Esophagus muscularis mucosa (tissue), 4 donors: ENCODE measurements at regions not wholly inside any gene's neighbourhood (a gene's known extent, or its start where the extent isn't known, plus 50 kb on each side); places are given as distances from the start of the nearest gene placed in this dataset.

Experiments
- DNase-seq: peaks from one replicate; pipeline ENCODE4 v3.0.0-alpha.2; 2017; ENCODE audit errors: extremely low spot score
- H3K27ac ChIP-seq, 4 donors: fragments of 200-600 bp; sonication (generic); replicated peaks in 1 of 4; 1 replicate in 3 of 4; 2 replicates in 1 of 4; pipeline ENCODE4 v1.5.1; 2016 to 2019; ENCODE audit warnings: mild to moderate bottlenecking in 1 of 4
- H3K27me3 ChIP-seq, 4 donors: fragments of 200-600 bp; sonication (generic); one replicate each; pipeline versions ENCODE4 v1.5.1 to v1.6.0; 2016 to 2019
- H3K36me3 ChIP-seq, 4 donors: fragments of 200-600 bp; sonication (generic); one replicate each; pipeline ENCODE4 v1.5.1; 2016 to 2019
- H3K4me1 ChIP-seq, 4 donors: fragments of 200-600 bp; sonication (generic); one replicate each; pipeline ENCODE4 v1.5.1; 2016 to 2019
- H3K4me3 ChIP-seq, 4 donors: fragments of 200-600 bp; sonication (generic); 1 replicate in 2 of 4; 2 replicates in 2 of 4; pipeline ENCODE4 v1.5.1; 2016 to 2019; ENCODE audit warnings: mild to moderate bottlenecking in 4 of 4, moderate library complexity in 1 of 4
- H3K9me3 ChIP-seq, 4 donors: fragments of 200-600 bp; sonication (generic); 1 replicate in 3 of 4; 2 replicates in 1 of 4; pipeline ENCODE4 v1.5.1; 2016 to 2019
- CTCF ChIP-seq, 3 experiments: fragments of 200-600 bp in 2 of 3; fragments of 450-650 bp in 1 of 3; sonication (generic) in 2 of 3; IDR thresholded peaks; one replicate each; pipeline ENCODE4 v1.5.1; 2017 to 2019; ENCODE audit warnings: antibody characterized with exemption in 3 of 3, mild to moderate bottlenecking in 2 of 3, moderate library complexity in 1 of 3
- EP300 ChIP-seq: sonication (generic); formaldehyde crosslinking; IDR thresholded peaks from one replicate; pipeline ENCODE4 v1.6.1; 2017; ENCODE audit warnings: antibody characterized with exemption
- POLR2A ChIP-seq: fragments of 450-650 bp; IDR thresholded peaks from one replicate; pipeline ENCODE4 v1.6.1; 2017; ENCODE audit warnings: antibody characterized with exemption, moderate library complexity, mild to moderate bottlenecking, low read depth
- POLR2AphosphoS5 ChIP-seq, 2 donors: sonication (generic); formaldehyde crosslinking; IDR thresholded peaks; one replicate each; pipeline ENCODE4 v1.6.1; 2017; ENCODE audit warnings: antibody characterized with exemption in 2 of 2
- WGBS: methylation state at CpG from one replicate; pipeline ENCODE4 v1.1.5; 2018; 5-methylcytosine and 5-hydroxymethylcytosine counted together
- intact Hi-C: fragments of 100-400 bp; cut with DNase I; formaldehyde crosslinking; loops from one replicate; pipeline ENCODE4 v1.15.1; 2023

- DNase-seq = no peak
Measured at GRCh38 chr3:102165367-102165766, 269.4 kb upstream of the ZPLD1 start.

GRCh38 chr3:102169915-102170479 lies 264.8 kb upstream of the ZPLD1 start:
- H3K36me3 ChIP-seq = no peaks in the 10 kb centered on the region
- TF ChIP-seq POLR2AphosphoS5 (IDR thresholded peaks at IDR 0.05) (no peak), EP300 (no peak), CTCF (IDR thresholded peaks at IDR 0.05) (no peak), POLR2A (no peak)
- peak overlapping the region in 2 of 4 donors; percentile 39 to 46 for H3K27ac ChIP-seq
- 71% methylated on average over 1 of the region's 1 CpG for WGBS
- H3K9me3 ChIP-seq = no peaks in the 10 kb centered on the region
- intact Hi-C loops = no loop called here
- no peak for DNase-seq
- H3K4me3 ChIP-seq = no peak overlapping the region
- peaks cover 3 to 49% (median 17%) of the 10 kb centered on the region in 4 donors for H3K4me1 ChIP-seq
- no peaks in the 10 kb centered on the region for H3K27me3 ChIP-seq

More at GRCh38 chr3:102165367-102165766, 269.4 kb upstream of the ZPLD1 start:
- intact Hi-C loops = no loop called here
- TF ChIP-seq CTCF (IDR thresholded peaks at IDR 0.05) = no peak
- TF ChIP-seq POLR2AphosphoS5 (IDR thresholded peaks at IDR 0.05) = no peak
- no peak for TF ChIP-seq EP300
- TF ChIP-seq POLR2A = no peak
- WGBS = 86% methylated on average over 1 of the region's 1 CpG
- Histone ChIP-seq H3K4me1 (peaks cover 11 to 39% (median 21%) of the 10 kb centered on the region in 4 donors), H3K36me3 (no peaks in the 10 kb centered on the region), H3K4me3 (no peak overlapping the region), H3K9me3 (no peaks in the 10 kb centered on the region), H3K27ac (no peak overlapping the region), H3K27me3 (no peaks in the 10 kb centered on the region)

GRCh38 chr3:102170545-102170944 lies 264.3 kb upstream of the ZPLD1 start:
- Histone ChIP-seq H3K4me3 (no peak overlapping the region), H3K27ac (peak overlapping the region in 2 of 4 donors; percentile 39 to 46), H3K9me3 (no peaks in the 10 kb centered on the region), H3K36me3 (no peaks in the 10 kb centered on the region), H3K4me1 (peaks cover 3 to 55% (median 21%) of the 10 kb centered on the region in 4 donors), H3K27me3 (no peaks in the 10 kb centered on the region)
- TF ChIP-seq POLR2A (no peak), POLR2AphosphoS5 (IDR thresholded peaks at IDR 0.05) (no peak)
- intact Hi-C loops = no loop called here
- WGBS = 78% methylated on average over 2 of the region's 2 CpGs
- no peak for DNase-seq

- intact Hi-C loops = no loop called here
- Histone ChIP-seq H3K27ac (peak overlapping the region; percentile 15 to 51 (median 34)), H3K9me3 (no peaks in the 10 kb centered on the region), H3K27me3 (no peaks in the 10 kb centered on the region), H3K4me1 (peaks cover 10 to 57% (median 28%) of the 10 kb centered on the region in 4 donors), H3K36me3 (no peaks in the 10 kb centered on the region), H3K4me3 (no peak overlapping the region)
- 38% methylated on average over 3 of the region's 3 CpGs for WGBS
- TF ChIP-seq EP300 (no peak), POLR2A (no peak), CTCF (IDR thresholded peaks at IDR 0.05) (no peak), POLR2AphosphoS5 (IDR thresholded peaks at IDR 0.05) (no peak)
- no peak for DNase-seq
Measured at GRCh38 chr3:102174312-102174712, 260.5 kb upstream of the ZPLD1 start.

- H3K4me1 ChIP-seq = peaks cover 16 to 57% (median 33%) of the 10 kb centered on the region in 4 donors
- intact Hi-C loops = no loop called here
- 33% methylated on average over 1 of the region's 1 CpG for WGBS
Measured at GRCh38 chr3:102174832-102175374, 259.9 kb upstream of the ZPLD1 start.

More at GRCh38 chr3:102174832-102175374, 259.9 kb upstream of the ZPLD1 start:
- H3K27me3 ChIP-seq = no peaks in the 10 kb centered on the region
- H3K36me3 ChIP-seq = no peaks in the 10 kb centered on the region
- no peak for DNase-seq
- TF ChIP-seq POLR2AphosphoS5 (IDR thresholded peaks at IDR 0.05) (no peak), CTCF (IDR thresholded peaks at IDR 0.05) (peak in 1 of 3 experiments; percentile 25), POLR2A (no peak)
- H3K27ac ChIP-seq = peak overlapping the region; percentile 15 to 51 (median 50)
- no peaks in the 10 kb centered on the region for H3K9me3 ChIP-seq
- H3K4me3 ChIP-seq = no peak overlapping the region
